A673 (cell line): ENCODE measurements at regions not wholly inside any gene's neighbourhood (a gene's known extent, or its start where the extent isn't known, plus 50 kb on each side); places are given as distances from the start of the nearest gene placed in this dataset.

Experiments
- BruUV-seq: library from RNA; stranded (reverse); fragments of 400-500 nt; replicated peaks from 2 replicates; lab custom pipeline; 2021; lab: Mats Ljungman, UMichigan
- CTCF ChIA-PET: fragments of 300-600 bp; sonication (Branson Sonifier 250); formaldehyde crosslinking; loops from one replicate; lab custom pipeline; 2022; ENCODE audit warnings: antibody characterized with exemption; lab: Charles Lee
- POLR2A ChIA-PET: fragments of 300-600 bp; sonication (Branson Sonifier 250); formaldehyde crosslinking; loops from one replicate; lab custom pipeline; 2022; ENCODE audit warnings: antibody characterized with exemption; ENCODE audit not compliant: low non-redundant PET; lab: Charles Lee
- DNase-seq: peaks from one replicate; pipeline ENCODE4 v3.0.0-alpha.2; 2015; ENCODE audit warnings: low spot score
- H3K27ac ChIP-seq: fragments of 200-600 bp; sonication (generic); 2 replicates; pipeline ENCODE4 v1.5.1; 2016; ENCODE audit warnings: mixed run types, low read depth, mild to moderate bottlenecking, mixed read lengths, antibody characterized with exemption, low read length; ENCODE audit not compliant: poor library complexity, severe bottlenecking
- H3K27me3 ChIP-seq: fragments of 200-600 bp; sonication (generic); replicated peaks from 2 replicates; pipeline ENCODE4 v1.6.1; 2017; ENCODE audit warnings: mixed run types, low read depth, mild to moderate bottlenecking, mixed read lengths, antibody characterized with exemption, low read length; ENCODE audit not compliant: insufficient read depth, poor library complexity
- H3K36me3 ChIP-seq: fragments of 200-600 bp; sonication (generic); 2 replicates; pipeline ENCODE4 v1.6.1; 2016; ENCODE audit warnings: mixed run types, mild to moderate bottlenecking, mixed read lengths, antibody characterized with exemption, low read length; ENCODE audit not compliant: insufficient read depth, poor library complexity, severe bottlenecking
- H3K4me1 ChIP-seq: fragments of 200-600 bp; sonication (generic); 2 replicates; pipeline ENCODE4 v1.6.1; 2017; ENCODE audit warnings: mixed run types, mild to moderate bottlenecking, mixed read lengths, antibody characterized with exemption, low read length; ENCODE audit not compliant: insufficient read depth, poor library complexity, severe bottlenecking
- H3K4me3 ChIP-seq: fragments of 200-600 bp; sonication (generic); 2 replicates; pipeline ENCODE4 v1.5.1; 2016; ENCODE audit warnings: low read depth, mixed run types, mild to moderate bottlenecking, mixed read lengths, low read length; ENCODE audit not compliant: poor library complexity, severe bottlenecking
- H3K9me3 ChIP-seq: fragments of 200-600 bp; sonication (generic); 2 replicates; pipeline ENCODE4 v1.6.1; 2016; ENCODE audit warnings: mixed run types, low read depth, mild to moderate bottlenecking, mixed read lengths, antibody characterized with exemption, low read length; ENCODE audit not compliant: poor library complexity, severe bottlenecking
- EZH2 ChIP-seq: fragments of 200-600 bp; sonication (generic); IDR thresholded peaks from 2 replicates; pipeline ENCODE4 v1.6.1; 2017; ENCODE audit warnings: borderline replicate concordance, low read depth, mild to moderate bottlenecking, mixed read lengths, antibody characterized with exemption, low read length; ENCODE audit not compliant: poor library complexity, severe bottlenecking
- intact Hi-C: fragments of 100-400 bp; cut with micrococcal nuclease; formaldehyde crosslinking; loops from one replicate; pipeline ENCODE4 v1.10.0; 2022; ENCODE audit not compliant: unreplicated experiment
- TF ChIP-seq, protein P1 (sequence below): fragments of 300-800, 200-600 bp; sonication (generic); conservative IDR thresholded peaks from 2 replicates; pipeline ENCODE4 v1.5.1; 2017; ENCODE audit warnings: low read depth, mild to moderate bottlenecking, antibody characterized with exemption, low read length, moderate library complexity, mixed read lengths

GRCh38 chr1:22208268-22208972 is 65.5 kb upstream of the WNT4 start:
- DNase-seq, result no peak

DNA sequence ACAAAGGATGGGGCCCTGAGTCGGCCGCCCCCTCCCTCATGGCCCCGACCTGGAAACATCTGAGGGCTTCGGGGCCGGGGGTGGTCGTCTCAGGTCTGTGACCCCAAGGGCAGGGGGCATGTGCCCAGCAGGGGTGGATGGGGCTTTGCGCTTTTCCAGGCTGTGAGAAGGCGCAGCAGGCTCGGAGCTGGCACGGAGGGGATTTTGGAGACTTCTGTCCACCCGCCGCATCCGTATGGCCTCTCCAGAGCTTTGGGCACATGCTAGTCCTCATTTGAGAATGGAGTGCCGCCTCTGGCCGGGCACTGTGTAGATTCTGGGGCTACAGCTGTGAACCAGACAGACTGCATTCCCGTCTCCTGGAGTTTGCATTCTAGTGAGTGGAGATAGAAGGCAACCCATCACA is 66.1 kb upstream of the WNT4 start:
- ChIA-PET POLR2A (no interaction called here), CTCF (interaction anchor here (0.6 kb wide), 1 partner anchor 185 kb away, joined by 3 read pairs; no protein-coding TSS in a partner anchor)
- intact Hi-C loops, result no loop called here
- H3K27ac ChIP-seq, result no peak overlapping the region
- no peaks in the 10 kb centered on the region for H3K9me3 ChIP-seq
- BruUV-seq, result no TSS peak
- H3K36me3 ChIP-seq, result no peaks in the 10 kb centered on the region
- peaks cover 85% of the 10 kb centered on the region for H3K27me3 ChIP-seq
- H3K4me1 ChIP-seq, result peaks cover 5% of the 10 kb centered on the region
- TF ChIP-seq, protein P1, sequence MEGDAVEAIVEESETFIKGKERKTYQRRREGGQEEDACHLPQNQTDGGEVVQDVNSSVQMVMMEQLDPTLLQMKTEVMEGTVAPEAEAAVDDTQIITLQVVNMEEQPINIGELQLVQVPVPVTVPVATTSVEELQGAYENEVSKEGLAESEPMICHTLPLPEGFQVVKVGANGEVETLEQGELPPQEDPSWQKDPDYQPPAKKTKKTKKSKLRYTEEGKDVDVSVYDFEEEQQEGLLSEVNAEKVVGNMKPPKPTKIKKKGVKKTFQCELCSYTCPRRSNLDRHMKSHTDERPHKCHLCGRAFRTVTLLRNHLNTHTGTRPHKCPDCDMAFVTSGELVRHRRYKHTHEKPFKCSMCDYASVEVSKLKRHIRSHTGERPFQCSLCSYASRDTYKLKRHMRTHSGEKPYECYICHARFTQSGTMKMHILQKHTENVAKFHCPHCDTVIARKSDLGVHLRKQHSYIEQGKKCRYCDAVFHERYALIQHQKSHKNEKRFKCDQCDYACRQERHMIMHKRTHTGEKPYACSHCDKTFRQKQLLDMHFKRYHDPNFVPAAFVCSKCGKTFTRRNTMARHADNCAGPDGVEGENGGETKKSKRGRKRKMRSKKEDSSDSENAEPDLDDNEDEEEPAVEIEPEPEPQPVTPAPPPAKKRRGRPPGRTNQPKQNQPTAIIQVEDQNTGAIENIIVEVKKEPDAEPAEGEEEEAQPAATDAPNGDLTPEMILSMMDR, result no peak
- no peak for TF ChIP-seq EZH2
- DNase-seq, result no peak
- H3K4me3 ChIP-seq, result no peak overlapping the region

More at GRCh38 chr1:22208268-22208972, 65.5 kb upstream of the WNT4 start:
- Histone ChIP-seq H3K27ac (no peak overlapping the region), H3K4me3 (no peak overlapping the region), H3K4me1 (peaks cover 5% of the 10 kb centered on the region), H3K36me3 (no peaks in the 10 kb centered on the region), H3K9me3 (no peaks in the 10 kb centered on the region), H3K27me3 (peaks cover 85% of the 10 kb centered on the region)
- no TSS peak for BruUV-seq
- CTCF ChIA-PET, result interaction anchor here (0.6 kb wide), 1 partner anchor 185 kb away, joined by 3 read pairs; no protein-coding TSS in a partner anchor
- TF ChIP-seq, protein P1, result no peak
- no peak for TF ChIP-seq EZH2
- POLR2A ChIA-PET, result no interaction called here
- intact Hi-C loops, result no loop called here

DNA sequence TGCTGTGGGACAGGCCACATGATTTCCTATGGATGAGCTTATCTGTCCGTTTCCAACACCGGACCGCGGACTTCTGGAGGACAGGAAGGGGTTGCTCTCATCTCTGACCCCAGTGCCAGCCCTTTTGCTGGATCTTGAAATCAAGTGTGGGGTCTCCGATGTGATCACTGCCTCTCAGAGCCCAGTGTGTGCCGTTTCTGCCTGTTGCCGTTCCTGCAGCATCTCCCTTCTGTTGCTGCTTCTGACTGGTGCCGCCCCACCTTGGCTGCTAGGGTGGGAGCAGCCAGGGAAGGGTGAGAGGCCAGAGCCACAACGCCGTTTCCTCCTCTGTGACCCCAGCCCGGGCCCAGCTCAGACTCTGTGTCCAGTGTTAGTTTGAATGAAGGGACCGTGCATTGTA is 67.3 kb upstream of the WNT4 start:
- Histone ChIP-seq H3K4me1 (peaks cover 5% of the 10 kb centered on the region), H3K9me3 (no peaks in the 10 kb centered on the region), H3K36me3 (no peaks in the 10 kb centered on the region), H3K27me3 (peaks cover 84% of the 10 kb centered on the region), H3K4me3 (no peak overlapping the region), H3K27ac (no peak overlapping the region)
- ChIA-PET POLR2A (no interaction called here), CTCF (interaction anchor here (0.5 kb wide), 1 partner anchor 29 kb away, joined by 6 read pairs; no protein-coding TSS in a partner anchor)
- no TSS peak for BruUV-seq
- no peak for DNase-seq
- intact Hi-C loops, result no loop called here
- no peak for TF ChIP-seq EZH2
- TF ChIP-seq, protein P1, result no peak
